ENCODE measurements at regions not wholly inside any gene's neighbourhood (a gene's known extent, or its start where the extent isn't known, plus 50 kb on each side); places are given as distances from the start of the nearest gene placed in this dataset.

GRCh38 chr5:8239198-8239597 is 370.2 kb downstream of the MTRR start:
- no peak overlapping the region for H3K9ac ChIP-seq
- no peaks in the 10 kb centered on the region for H3K27me3 ChIP-seq (ENCODE audit: control insufficient read depth, insufficient read depth, low read length)
- no peaks in the 10 kb centered on the region for H3K9me3 ChIP-seq (ENCODE audit: control insufficient read depth, low read length)
- no peak overlapping the region for H3K4me3 ChIP-seq (ENCODE audit: low read depth, low read length)
- H3K79me2 ChIP-seq, result no peaks in the 10 kb centered on the region
- TF ChIP-seq CTCF (IDR thresholded peaks at IDR 0.05), result no peak
- no peak overlapping the region for H3K4me2 ChIP-seq (ENCODE audit: low read length)
- no peaks in the 10 kb centered on the region for H3K4me1 ChIP-seq
- no peak overlapping the region for H2AFZ ChIP-seq
- H3K36me3 ChIP-seq (ENCODE audit: control insufficient read depth, insufficient read depth, low read length), result no peaks in the 10 kb centered on the region
- H3K27ac ChIP-seq, result no peak overlapping the region

- TF ChIP-seq CTCF (IDR thresholded peaks at IDR 0.05), result no peak
- Histone ChIP-seq H3K27ac (no peak overlapping the region), H3K9ac (no peak overlapping the region)
Observed at GRCh38 chr5:8239646-8240045, 370.7 kb downstream of the MTRR start.

GRCh38 chr5:8241076-8241475 is 372.1 kb downstream of the MTRR start:
- Histone ChIP-seq H3K9ac (no peak overlapping the region), H3K4me2 (ENCODE audit: low read length) (no peak overlapping the region), H2AFZ (no peak overlapping the region), H3K79me2 (no peaks in the 10 kb centered on the region), H3K4me3 (ENCODE audit: low read depth, low read length) (no peak overlapping the region), H3K9me3 (ENCODE audit: control insufficient read depth, low read length) (no peaks in the 10 kb centered on the region), H3K4me1 (no peaks in the 10 kb centered on the region), H3K36me3 (ENCODE audit: control insufficient read depth, insufficient read depth, low read length) (no peaks in the 10 kb centered on the region), H3K27me3 (ENCODE audit: control insufficient read depth, insufficient read depth, low read length) (no peaks in the 10 kb centered on the region), H3K27ac (no peak overlapping the region)
- TF ChIP-seq CTCF (IDR thresholded peaks at IDR 0.05), result no peak

More at GRCh38 chr5:8239646-8240045, 370.7 kb downstream of the MTRR start:
- Histone ChIP-seq H3K79me2 (no peaks in the 10 kb centered on the region), H3K36me3 (ENCODE audit: control insufficient read depth, insufficient read depth, low read length) (no peaks in the 10 kb centered on the region), H3K9me3 (ENCODE audit: control insufficient read depth, low read length) (no peaks in the 10 kb centered on the region), H3K4me2 (ENCODE audit: low read length) (no peak overlapping the region), H3K4me1 (no peaks in the 10 kb centered on the region), H2AFZ (no peak overlapping the region), H3K4me3 (ENCODE audit: low read depth, low read length) (no peak overlapping the region), H3K27me3 (ENCODE audit: control insufficient read depth, insufficient read depth, low read length) (no peaks in the 10 kb centered on the region)

DNA sequence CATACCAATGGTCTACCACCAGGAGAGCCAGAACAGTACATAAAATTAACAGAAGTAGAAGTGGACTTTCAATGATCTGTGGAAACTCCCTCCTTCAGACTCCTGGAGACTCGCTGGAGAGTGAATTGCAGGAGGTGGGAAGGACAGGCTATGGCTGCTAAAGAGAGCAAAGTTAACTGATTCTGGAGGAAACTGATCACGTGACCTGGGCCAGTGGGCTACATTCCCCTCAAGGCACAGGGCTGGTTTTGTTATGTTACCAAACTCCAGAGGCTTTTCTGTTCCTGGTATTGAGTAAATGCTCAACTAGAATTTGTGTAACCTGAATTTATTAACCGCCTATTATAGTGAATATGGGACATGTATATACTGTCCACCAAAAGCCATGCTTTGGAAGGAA is 372.6 kb downstream of the MTRR start:
- no peak overlapping the region for H3K4me2 ChIP-seq (ENCODE audit: low read length)
- no peaks in the 10 kb centered on the region for H3K27me3 ChIP-seq (ENCODE audit: control insufficient read depth, insufficient read depth, low read length)
- no peaks in the 10 kb centered on the region for H3K4me1 ChIP-seq
- H3K27ac ChIP-seq, result no peak overlapping the region
- H3K9me3 ChIP-seq (ENCODE audit: control insufficient read depth, low read length), result no peaks in the 10 kb centered on the region
- no peaks in the 10 kb centered on the region for H3K79me2 ChIP-seq
- no peak for TF ChIP-seq CTCF (IDR thresholded peaks at IDR 0.05)
- H3K9ac ChIP-seq, result no peak overlapping the region
- no peak overlapping the region for H3K4me3 ChIP-seq (ENCODE audit: low read depth, low read length)
- no peaks in the 10 kb centered on the region for H3K36me3 ChIP-seq (ENCODE audit: control insufficient read depth, insufficient read depth, low read length)
- H2AFZ ChIP-seq, result no peak overlapping the region

- Histone ChIP-seq H3K36me3 (ENCODE audit: control insufficient read depth, insufficient read depth, low read length) (no peaks in the 10 kb centered on the region), H3K4me2 (ENCODE audit: low read length) (no peak overlapping the region), H3K9ac (no peak overlapping the region), H3K9me3 (ENCODE audit: control insufficient read depth, low read length) (no peaks in the 10 kb centered on the region), H3K79me2 (no peaks in the 10 kb centered on the region), H3K27ac (no peak overlapping the region), H3K4me3 (ENCODE audit: low read depth, low read length) (no peak overlapping the region), H3K27me3 (ENCODE audit: control insufficient read depth, insufficient read depth, low read length) (no peaks in the 10 kb centered on the region), H3K4me1 (no peaks in the 10 kb centered on the region), H2AFZ (no peak overlapping the region)
- TF ChIP-seq CTCF (IDR thresholded peaks at IDR 0.05), result no peak
Observed at GRCh38 chr5:8247049-8247899, 378.3 kb downstream of the MTRR start.

All from parathyroid adenoma (tissue), 2 donors.